ENCODE measurements at regions not wholly inside any gene's neighbourhood (a gene's known extent, or its start where the extent isn't known, plus 50 kb on each side); places are given as distances from the start of the nearest gene placed in this dataset.

DNA sequence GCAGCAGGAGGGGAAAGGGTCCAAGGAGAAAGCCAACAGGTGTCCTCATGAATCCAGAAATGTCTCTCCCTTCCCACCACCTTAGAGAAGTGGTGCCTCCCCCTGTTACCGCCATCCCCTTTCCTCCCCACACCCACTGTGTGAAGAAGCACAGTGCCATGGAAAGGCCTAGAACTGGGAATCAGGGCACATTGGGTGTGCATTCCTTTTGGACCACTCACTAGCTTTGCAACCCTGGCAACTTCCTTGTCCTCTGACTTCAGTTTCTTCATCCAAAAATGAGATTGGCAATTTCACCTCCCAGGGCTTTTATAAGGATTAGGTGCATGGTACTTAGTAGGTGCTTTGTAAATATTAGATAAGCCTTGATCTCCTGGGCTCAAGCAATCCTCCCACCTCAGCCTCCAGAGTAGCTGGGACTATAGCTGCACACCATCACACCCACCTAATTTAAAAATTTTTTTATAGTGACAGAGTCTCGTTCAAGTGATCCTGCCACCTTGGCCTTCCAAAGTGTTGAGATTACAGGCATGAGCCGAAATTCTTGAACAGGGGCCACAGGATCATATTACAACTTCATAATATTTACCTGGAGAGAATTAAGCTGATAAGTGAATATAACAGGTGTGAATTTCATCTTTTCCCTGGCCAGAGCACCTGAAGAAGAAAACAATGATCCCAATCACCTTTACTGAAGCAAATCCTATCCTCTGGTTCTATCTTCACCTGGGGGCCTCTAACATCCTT is 97.9 kb upstream of the TAF1B start:
- TF ChIP-seq JUND (IDR thresholded peaks at IDR 0.05; ENCODE audit: low read depth) = no peak
- DNase-seq (ENCODE audit: low read depth in 1 of 2, low spot score in 1 of 2) = no peak
- in situ Hi-C loops (cut with HindIII; ENCODE audit: low pct_unique_long_range_greater_than_20kb, low sequenced_read_pairs) = no loop called here

DNA sequence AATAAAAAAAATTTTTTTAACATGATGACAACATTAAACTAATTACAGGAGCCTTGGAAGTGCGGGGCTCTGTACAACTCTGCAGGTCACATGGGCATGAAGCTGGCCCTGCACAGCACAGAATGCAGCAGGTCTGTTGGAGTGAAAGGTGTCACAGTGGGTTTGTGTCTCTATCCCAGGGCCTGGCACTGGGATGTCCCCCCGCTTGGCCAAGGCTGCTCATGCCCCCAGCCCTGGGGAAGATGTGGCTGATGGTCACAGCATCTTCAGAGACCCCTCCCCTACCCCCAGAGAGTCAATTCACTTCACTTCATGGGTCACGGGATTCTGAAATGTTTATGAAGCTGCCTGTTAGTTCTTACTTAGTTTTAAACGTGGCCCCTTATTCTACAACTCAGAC is 95.9 kb upstream of the TAF1B start:
- no peak for DNase-seq (ENCODE audit: low read depth in 1 of 2, low spot score in 1 of 2)
- in situ Hi-C loops (cut with HindIII; ENCODE audit: low pct_unique_long_range_greater_than_20kb, low sequenced_read_pairs) = no loop called here
- TF ChIP-seq JUND (IDR thresholded peaks at IDR 0.05; ENCODE audit: low read depth) = no peak

- no peak for DNase-seq (ENCODE audit: low read depth in 1 of 2, low spot score in 1 of 2)
- no peak for TF ChIP-seq JUND (IDR thresholded peaks at IDR 0.05; ENCODE audit: low read depth)
- in situ Hi-C loops (cut with HindIII; ENCODE audit: low pct_unique_long_range_greater_than_20kb, low sequenced_read_pairs) = no loop called here
Observed at GRCh38 chr2:9748577-9748976, 94.7 kb upstream of the TAF1B start.

- in situ Hi-C loops (cut with HindIII; ENCODE audit: low pct_unique_long_range_greater_than_20kb, low sequenced_read_pairs) = no loop called here
- TF ChIP-seq JUND (IDR thresholded peaks at IDR 0.05; ENCODE audit: low read depth) = no peak
- DNase-seq (ENCODE audit: low read depth in 1 of 2, low spot score in 1 of 2) = no peak
Observed at GRCh38 chr2:9749546-9750223, 93.6 kb upstream of the TAF1B start.

DNA sequence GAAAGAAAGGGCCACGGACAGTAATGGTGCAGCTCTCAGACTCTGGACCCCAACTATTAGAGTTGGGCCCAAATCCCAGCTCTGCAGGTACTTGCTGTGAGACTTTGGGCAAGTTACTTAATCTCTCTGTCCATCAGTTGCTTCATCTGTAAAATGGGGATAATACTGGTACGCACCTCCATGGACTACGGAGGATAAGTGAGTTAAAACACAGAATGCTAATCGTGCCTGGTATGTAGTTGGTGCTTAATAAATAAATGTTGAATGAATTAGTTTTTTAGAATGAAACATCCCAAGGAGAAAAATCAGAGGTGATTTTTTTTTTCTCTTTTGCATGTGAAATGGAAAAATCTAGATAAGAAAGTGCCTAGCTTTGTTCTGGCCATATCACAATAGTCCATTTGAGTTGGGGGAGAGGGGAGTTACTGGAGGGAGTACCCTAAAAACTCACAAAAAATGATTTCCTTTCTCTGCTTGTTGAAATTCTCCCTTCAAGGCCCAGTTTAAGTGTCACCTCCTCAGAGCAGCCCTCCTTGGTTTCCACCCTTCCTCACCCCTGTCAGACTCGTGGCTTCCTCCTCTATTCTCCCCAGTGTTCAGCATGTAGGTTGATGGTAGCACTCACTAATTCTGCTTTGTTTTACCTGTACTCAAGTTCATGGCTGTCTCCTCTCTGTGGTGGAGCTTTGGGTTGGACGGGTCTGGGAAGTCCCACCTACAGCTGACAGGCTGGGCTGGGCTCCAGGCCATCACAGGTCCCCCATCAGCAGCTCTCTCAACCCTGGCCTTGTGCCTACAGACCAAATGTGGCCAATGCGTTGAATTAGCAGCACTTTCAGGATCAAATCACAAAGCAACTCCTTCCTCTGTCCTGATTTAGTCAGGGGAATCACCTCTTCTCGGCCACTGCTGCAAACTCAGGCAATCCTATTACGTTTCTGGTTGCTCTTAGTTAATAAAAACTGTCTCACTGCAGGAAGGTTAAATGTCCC is 92.8 kb upstream of the TAF1B start:
- in situ Hi-C loops (cut with HindIII; ENCODE audit: low pct_unique_long_range_greater_than_20kb, low sequenced_read_pairs) = no loop called here

GRCh38 chr2:9751831-9752230 is 91.4 kb upstream of the TAF1B start:
- no peak for DNase-seq (ENCODE audit: low read depth in 1 of 2, low spot score in 1 of 2)
- in situ Hi-C loops (cut with HindIII; ENCODE audit: low pct_unique_long_range_greater_than_20kb, low sequenced_read_pairs) = no loop called here
- no peak for TF ChIP-seq JUND (IDR thresholded peaks at IDR 0.05; ENCODE audit: low read depth)

More for the DNA sequence above, 92.8 kb upstream of the TAF1B start:
- no peak for DNase-seq (ENCODE audit: low read depth in 1 of 2, low spot score in 1 of 2)
- no peak for TF ChIP-seq JUND (IDR thresholded peaks at IDR 0.05; ENCODE audit: low read depth)

DNA sequence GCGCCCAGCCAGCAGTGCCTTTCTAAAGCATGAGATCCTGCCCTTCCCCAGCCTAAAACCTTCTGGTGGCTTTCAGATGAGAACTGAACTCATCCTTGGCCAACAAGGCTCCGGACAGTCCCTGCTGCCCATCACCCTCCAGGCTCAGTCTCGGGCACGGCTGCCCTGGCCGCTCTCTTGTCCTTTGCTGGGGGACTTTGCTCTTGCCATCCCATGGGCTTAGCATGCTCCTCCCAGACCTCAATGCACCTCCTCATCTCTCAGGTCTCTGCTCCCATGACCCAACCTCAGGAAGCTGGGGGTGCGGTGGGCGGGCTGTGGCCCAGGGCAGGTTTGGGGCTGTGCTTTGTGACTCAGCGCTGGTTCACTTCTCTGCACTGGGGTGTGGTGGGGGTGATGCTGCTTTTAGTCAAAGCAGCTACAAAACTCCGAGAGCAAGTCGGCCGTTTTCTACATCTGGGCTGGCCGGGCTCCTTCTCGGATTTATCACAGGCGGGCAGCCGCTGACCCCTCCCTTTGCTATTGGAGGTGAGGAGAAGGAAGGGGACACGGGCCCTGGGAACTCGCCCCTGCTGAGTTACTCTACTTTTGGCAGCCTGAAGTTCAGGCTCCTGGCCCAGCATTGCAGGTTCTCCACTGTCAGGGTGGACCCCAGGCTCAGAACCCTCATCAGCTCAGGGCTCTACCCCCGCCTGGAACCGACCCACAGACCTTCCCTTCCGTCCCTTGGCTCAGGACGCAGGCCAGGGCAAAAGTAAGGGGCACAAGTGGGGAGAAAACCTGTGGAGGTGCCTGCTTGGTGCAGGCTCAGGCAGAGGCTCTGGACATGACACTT is 90.6 kb upstream of the TAF1B start:
- in situ Hi-C loops (cut with HindIII; ENCODE audit: low pct_unique_long_range_greater_than_20kb, low sequenced_read_pairs) = no loop called here
- DNase-seq (ENCODE audit: low read depth in 1 of 2, low spot score in 1 of 2) = no peak
- no peak for TF ChIP-seq JUND (IDR thresholded peaks at IDR 0.05; ENCODE audit: low read depth)

DNA sequence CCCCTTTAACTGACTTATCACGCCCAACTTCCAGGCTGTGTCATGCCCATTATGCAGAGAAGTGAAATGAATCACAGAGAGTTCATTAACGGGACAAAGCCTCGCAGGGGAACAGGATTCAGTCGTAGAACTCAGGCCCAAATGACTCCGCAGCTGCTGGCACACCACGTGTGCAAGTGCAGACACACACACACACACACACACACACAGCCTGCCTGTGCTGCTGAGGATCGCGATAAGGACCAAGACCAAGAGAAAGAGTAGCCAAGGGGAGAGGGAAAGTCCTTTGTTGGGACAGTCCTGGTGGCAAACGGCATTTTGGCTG is 90.0 kb upstream of the TAF1B start:
- in situ Hi-C loops (cut with HindIII; ENCODE audit: low pct_unique_long_range_greater_than_20kb, low sequenced_read_pairs) = no loop called here

GRCh38 chr2:9753665-9754531 is 89.4 kb upstream of the TAF1B start:
- TF ChIP-seq JUND (IDR thresholded peaks at IDR 0.05; ENCODE audit: low read depth) = no peak
- peak; percentile 27 to 52 for DNase-seq (ENCODE audit: low read depth in 1 of 2, low spot score in 1 of 2)
- in situ Hi-C loops (cut with HindIII; ENCODE audit: low pct_unique_long_range_greater_than_20kb, low sequenced_read_pairs) = no loop called here

More for the DNA sequence above, 90.0 kb upstream of the TAF1B start:
- TF ChIP-seq JUND (IDR thresholded peaks at IDR 0.05; ENCODE audit: low read depth) = no peak
- DNase-seq (ENCODE audit: low read depth in 1 of 2, low spot score in 1 of 2) = no peak

DNA sequence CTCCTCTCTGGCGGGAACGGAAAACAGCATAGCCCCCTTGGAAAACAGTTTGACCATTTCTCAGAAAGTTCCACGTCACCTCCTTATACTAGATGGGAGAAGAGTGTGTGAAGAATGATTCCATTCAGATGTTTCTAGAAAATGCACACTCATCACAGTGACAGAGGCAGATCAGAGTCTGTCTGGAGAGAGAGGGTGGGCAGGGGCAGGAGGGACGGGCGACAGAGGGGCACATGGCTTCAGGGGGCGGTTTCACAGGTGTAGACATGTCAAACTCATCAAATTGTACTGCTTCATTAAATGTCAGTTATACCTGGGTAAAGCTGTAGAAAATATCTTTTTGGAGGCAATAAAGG is 88.8 kb upstream of the TAF1B start:
- in situ Hi-C loops (cut with HindIII; ENCODE audit: low pct_unique_long_range_greater_than_20kb, low sequenced_read_pairs) = no loop called here
- DNase-seq (ENCODE audit: low read depth in 1 of 2, low spot score in 1 of 2) = no peak
- TF ChIP-seq JUND (IDR thresholded peaks at IDR 0.05; ENCODE audit: low read depth) = no peak

GRCh38 chr2:9755008-9755407 is 88.3 kb upstream of the TAF1B start:
- TF ChIP-seq JUND (IDR thresholded peaks at IDR 0.05; ENCODE audit: low read depth) = no peak
- DNase-seq (ENCODE audit: low read depth in 1 of 2, low spot score in 1 of 2) = no peak
- in situ Hi-C loops (cut with HindIII; ENCODE audit: low pct_unique_long_range_greater_than_20kb, low sequenced_read_pairs) = no loop called here

All from T47D (cell line).